Stromal cell of bone marrow (primary cell): ENCODE measurements at regions not wholly inside any gene's neighbourhood (a gene's known extent, or its start where the extent isn't known, plus 50 kb on each side); places are given as distances from the start of the nearest gene placed in this dataset.
A peak's percentile ranks its signal among the peaks of the same experiment; 100 is the strongest.
"Not testable (repeated sequence)": the region's sequence is repeated elsewhere in the genome, so short reads cannot be mapped to it uniquely, and the experiment has no call there.

Experiments used
- DNase-seq: peaks from one replicate; pipeline ENCODE4 v3.0.0-alpha.2; 2012; ENCODE audit warnings: low read depth

- DNase-seq = no peak
Observed at GRCh38 chrX:69431420-69431819, 72.7 kb upstream of the NALF2 start.

DNA sequence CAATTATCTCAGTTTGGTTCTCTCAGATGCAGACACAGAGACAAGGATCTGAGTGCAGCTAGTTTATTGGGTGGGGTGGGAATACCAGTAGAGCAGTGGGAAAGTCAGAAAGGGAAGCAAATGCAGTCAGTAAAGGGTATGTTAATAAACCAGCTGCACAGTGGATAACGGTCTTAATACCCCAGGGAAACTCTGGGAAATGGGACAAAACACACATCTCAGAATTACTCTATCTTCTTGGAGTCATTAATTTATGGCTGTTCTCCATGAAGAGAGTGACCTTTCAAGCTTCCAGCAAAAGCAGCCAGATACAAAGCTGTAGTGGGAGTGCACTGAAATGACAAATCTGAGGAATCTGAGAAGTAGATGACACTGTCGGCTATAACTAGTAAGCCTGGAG is 73.3 kb upstream of the NALF2 start:
- no peak for DNase-seq

DNA sequence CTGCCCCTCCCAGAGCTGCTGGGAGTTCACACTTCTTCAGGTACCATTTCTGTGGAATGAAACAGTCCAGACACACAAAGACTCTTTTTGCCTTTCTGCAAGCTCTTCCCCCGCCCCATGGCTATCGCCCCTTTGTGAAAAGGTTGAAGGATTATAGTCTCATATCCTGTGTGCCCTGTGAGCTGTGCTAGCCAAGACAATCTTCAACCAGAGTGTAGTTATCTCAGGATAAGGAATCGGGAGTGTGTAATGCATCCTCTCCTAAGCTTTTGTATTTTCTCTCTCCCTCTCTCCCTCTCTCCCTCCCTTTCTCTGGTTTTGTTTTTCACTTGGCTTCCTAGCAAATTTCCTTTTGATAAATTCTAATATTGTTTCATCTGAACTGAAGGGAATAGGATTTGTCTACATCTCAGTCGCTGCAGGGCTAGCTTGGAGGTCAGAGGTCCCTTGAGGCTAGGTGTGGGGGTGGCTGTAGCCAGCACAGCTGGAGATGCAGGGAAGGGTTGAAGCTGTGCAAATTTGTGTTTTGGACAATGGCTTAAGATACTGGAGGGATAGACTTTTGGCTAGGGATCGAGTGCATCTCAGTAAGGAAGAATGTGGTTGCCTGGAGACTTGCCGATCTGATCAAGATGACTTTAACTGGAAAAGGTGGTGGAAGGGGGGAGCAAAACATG is 74.6 kb upstream of the NALF2 start:
- no peak for DNase-seq

DNA sequence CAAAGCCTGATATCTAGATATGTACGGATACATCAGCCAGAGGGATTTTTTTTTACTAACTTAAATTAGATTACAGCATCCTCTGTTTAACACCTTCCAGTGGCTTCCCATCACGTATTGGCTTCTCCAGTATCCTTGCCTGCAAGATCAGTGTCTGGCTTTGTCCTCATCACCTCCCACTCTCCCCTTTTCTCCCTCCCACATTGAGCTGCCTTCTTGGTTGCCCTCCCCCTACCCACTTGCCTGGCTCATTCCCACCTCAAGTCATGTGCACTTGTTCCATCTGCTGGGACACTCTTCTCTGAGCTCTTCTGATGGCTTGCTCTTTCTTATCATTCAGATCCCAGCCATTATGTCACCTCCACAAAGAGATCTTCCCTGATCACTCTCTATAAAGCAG is 75.9 kb upstream of the NALF2 start:
- DNase-seq = no peak

DNA sequence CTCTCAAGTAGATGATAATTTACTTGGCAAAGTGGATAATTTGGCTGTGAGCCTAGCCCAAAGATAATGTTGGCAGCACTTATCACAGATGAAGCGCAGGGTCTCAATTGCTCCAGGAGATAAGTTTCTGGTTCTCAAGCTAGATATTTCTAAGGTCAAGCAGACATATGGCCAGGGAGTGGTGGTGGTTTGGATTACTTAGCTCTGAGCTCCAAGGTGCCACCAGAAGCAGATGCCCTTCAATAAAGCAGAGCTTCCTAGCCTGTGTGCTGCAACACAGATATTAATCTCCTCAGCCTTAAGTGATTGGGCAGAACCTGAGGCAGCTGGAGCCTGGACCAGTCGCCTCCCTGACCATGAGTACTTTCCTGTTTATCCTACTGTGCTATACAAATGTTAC is 79.2 kb upstream of the NALF2 start:
- no peak for DNase-seq

GRCh38 chrX:69424161-69424560 is 80.0 kb upstream of the NALF2 start:
- DNase-seq = peak; percentile 2

DNA sequence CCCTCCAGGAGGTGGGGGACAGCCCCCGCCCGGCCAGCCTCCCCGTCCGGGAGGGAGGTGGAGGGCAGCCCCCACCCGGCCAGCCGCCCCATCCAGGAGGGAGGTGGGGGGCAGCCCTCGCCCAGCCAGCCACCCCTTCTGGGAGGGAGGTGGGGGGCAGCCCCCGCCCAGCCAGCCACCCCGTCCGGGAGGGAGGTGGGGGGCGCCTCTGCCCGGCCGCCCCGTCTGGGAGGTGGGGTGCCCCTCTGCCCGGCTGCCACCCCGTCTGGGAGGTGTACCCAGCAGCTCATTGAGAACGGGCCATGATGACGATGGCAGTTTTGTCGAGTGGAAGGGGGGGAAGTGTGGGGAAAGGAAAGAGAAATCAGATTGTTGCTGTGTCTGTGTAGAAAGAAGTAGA is 81.9 kb upstream of the NALF2 start:
- not testable (repeated sequence) for DNase-seq

GRCh38 chrX:69415698-69416097 is 88.4 kb upstream of the NALF2 start:
- no peak for DNase-seq

GRCh38 chrX:69412661-69413060 is 91.5 kb upstream of the NALF2 start:
- no peak for DNase-seq

- no peak for DNase-seq
Observed at GRCh38 chrX:69398881-69399280, 105.2 kb upstream of the NALF2 start.

- no peak for DNase-seq
Observed at GRCh38 chrX:69396916-69397315, 107.2 kb upstream of the NALF2 start.

- no peak for DNase-seq
Observed at GRCh38 chrX:69395306-69395705, 108.8 kb upstream of the NALF2 start.

GRCh38 chrX:69389101-69389501 is 115.0 kb upstream of the NALF2 start:
- no peak for DNase-seq

DNA sequence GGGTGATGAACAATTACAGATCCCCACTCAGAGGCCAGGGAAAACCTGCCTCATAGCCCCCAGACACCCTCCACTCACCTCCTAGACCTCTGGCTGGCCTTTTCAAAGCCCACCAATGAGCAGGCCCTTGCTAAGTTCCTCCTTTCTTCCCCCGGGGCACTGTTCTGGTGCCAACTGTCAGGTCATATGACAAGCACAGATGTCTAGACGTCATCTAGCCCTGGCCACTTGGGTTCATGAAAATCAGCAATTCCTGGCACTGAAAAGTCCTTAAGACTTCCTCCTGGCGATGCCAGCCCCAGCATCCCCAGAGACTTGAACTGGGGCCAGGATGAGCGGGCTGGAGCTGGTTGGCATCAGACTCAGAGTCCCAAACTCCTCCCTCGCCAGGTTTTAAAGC is 115.6 kb upstream of the NALF2 start:
- DNase-seq = no peak

GRCh38 chrX:69387567-69388487 is 116.3 kb upstream of the NALF2 start:
- no peak for DNase-seq

DNA sequence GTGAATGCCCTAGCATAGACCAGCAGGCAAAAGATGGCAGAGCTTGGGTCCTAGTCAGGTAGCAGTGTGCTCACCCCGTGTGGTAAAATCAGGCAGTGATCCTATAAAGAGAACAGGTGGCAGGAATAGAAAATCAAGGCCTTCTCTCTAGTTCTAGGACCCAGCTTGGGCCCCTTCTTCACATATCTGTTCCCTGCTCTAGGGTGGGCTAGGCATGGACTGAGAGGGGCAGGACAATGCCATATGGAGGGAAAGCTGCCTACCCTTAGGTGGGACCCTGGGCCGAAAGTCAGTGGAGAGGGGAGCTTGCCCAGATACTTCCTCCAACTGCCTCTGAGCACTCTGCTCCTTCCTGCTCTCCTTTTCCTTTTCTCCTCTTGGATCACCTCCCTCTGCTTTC is 117.4 kb upstream of the NALF2 start:
- DNase-seq = no peak

GRCh38 chrX:69379412-69379811 is 124.7 kb upstream of the NALF2 start:
- DNase-seq = no peak

GRCh38 chrX:69374569-69374968 is 129.6 kb upstream of the NALF2 start:
- no peak for DNase-seq

- DNase-seq = no peak
Observed at GRCh38 chrX:69372435-69372834, 131.7 kb upstream of the NALF2 start.

DNA sequence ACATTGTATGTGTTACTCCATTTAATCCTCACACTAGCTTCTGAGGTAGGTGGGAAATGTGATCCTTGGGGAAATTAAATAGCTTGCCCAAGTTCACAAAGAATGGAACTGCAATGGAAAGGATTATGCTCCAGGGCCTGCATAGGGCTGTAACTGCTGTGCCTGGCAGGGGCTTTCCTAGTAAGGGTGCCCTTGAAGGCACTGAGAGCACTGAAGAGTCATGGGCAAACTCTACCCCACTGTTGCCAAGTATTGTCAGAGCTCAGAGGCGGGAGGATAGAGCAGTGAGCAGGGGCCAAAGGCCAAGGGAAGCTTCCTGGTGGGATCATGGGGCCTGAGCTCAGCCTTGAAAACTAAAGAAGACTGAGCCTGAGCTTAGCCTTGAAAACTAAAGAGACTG is 133.0 kb upstream of the NALF2 start:
- no peak for DNase-seq

- no peak for DNase-seq
Observed at GRCh38 chrX:69369999-69370398, 134.1 kb upstream of the NALF2 start.

- DNase-seq = no peak
Observed at GRCh38 chrX:69366183-69366582, 137.9 kb upstream of the NALF2 start.

- no peak for DNase-seq
Observed at GRCh38 chrX:69365755-69366154, 138.4 kb upstream of the NALF2 start.

DNA sequence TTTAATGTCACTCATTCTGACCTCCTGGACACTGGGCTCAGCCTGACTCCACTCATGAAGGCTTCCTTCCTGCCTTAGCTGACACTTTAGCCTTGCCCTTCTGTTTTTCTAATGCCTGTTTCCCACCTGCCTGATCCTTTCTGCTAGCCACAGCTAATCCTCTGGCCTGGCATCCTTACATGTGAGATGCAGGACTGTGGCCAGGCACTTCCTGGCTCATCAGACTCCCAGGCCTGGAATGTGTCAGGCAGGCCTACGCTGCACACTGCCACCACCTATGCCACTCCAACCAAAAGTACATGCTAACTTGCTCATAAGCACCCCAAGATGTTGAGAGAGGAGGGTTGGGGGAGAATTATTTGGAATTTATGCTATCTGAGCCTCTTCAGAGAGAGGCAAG is 138.8 kb upstream of the NALF2 start:
- no peak for DNase-seq
